B cell (primary cell): ENCODE measurements at regions not wholly inside any gene's neighbourhood (a gene's known extent, or its start where the extent isn't known, plus 50 kb on each side); places are given as distances from the start of the nearest gene placed in this dataset.

Experiments used
- ATAC-seq: fragments of 200-7000 bp; cut with Tn5 transposase; one replicate; pipeline ENCODE4 v1.10.0; 2021; ENCODE audit warnings: low read depth, mild to moderate bottlenecking, moderate number of reproducible peaks, moderate library complexity
- CTCF ChIA-PET: fragments of 350-600 bp; sonication (Branson Sonifier 250); formaldehyde crosslinking; loops from one replicate; lab custom pipeline; 2021; ENCODE audit warnings: antibody characterized with exemption, inconsistent platforms; lab: Charles Lee
- POLR2A ChIA-PET: fragments of 350-600 bp; sonication (Branson Sonifier 250); formaldehyde crosslinking; loops from one replicate; lab custom pipeline; 2021; ENCODE audit warnings: antibody characterized with exemption; lab: Charles Lee
- DNase-seq: peaks from one replicate; pipeline ENCODE4 v3.0.0; 2013
- H2AFZ ChIP-seq: 2 replicates; pipeline ENCODE4 v1.6.1; 2012; ENCODE audit warnings: mild to moderate bottlenecking, low read depth, low read length; ENCODE audit not compliant: insufficient read depth, poor library complexity, severe bottlenecking
- H3K27ac ChIP-seq, 2 donors: 1 replicate in 1 of 2; 2 replicates in 1 of 2; pipeline ENCODE4 v1.5.1; 2012 to 2013; ENCODE audit warnings: low read length in 2 of 2, mild to moderate bottlenecking in 2 of 2, moderate library complexity in 1 of 2
- H3K27me3 ChIP-seq, 4 experiments: fragments of 200-600 bp in 1 of 4; sonication (generic) in 1 of 4; replicated peaks in 1 of 4; 1 replicate in 2 of 4; 2 replicates in 2 of 4; pipeline versions ENCODE4 v1.6.1 to v1.7.0; 2013 to 2016; ENCODE audit warnings: low read length in 3 of 4, mild to moderate bottlenecking in 2 of 4, mixed read lengths in 1 of 4, moderate library complexity in 1 of 4; ENCODE audit not compliant: insufficient read depth in 4 of 4, control insufficient read depth in 3 of 4; ENCODE audit errors: control extremely low read depth in 1 of 4
- H3K36me3 ChIP-seq, 2 experiments: replicated peaks in 1 of 2; 1 replicate in 1 of 2; 2 replicates in 1 of 2; pipeline versions ENCODE4 v1.6.1 to v1.7.1; 2013; ENCODE audit warnings: low read length in 1 of 2; ENCODE audit not compliant: insufficient read depth in 2 of 2, control insufficient read depth in 1 of 2; ENCODE audit errors: control extremely low read depth in 1 of 2, extremely low read depth in 1 of 2
- H3K4me1 ChIP-seq, 2 donors: fragments of 200-600 bp in 1 of 2; sonication (generic) in 1 of 2; 1 replicate in 1 of 2; 2 replicates in 1 of 2; pipeline versions ENCODE4 v1.5.1 to v1.6.1; 2013 to 2017; ENCODE audit warnings: low read length in 2 of 2; ENCODE audit not compliant: control insufficient read depth in 2 of 2, insufficient read depth in 2 of 2
- H3K4me2 ChIP-seq: replicated peaks from 2 replicates; pipeline ENCODE3; 2012; ENCODE audit warnings: mild to moderate bottlenecking, low read depth, low read length; ENCODE audit not compliant: poor library complexity, severe bottlenecking
- H3K4me3 ChIP-seq, 5 experiments: fragments of 200-600 bp in 1 of 5; sonication (generic) in 1 of 5; 1 replicate in 3 of 5; 2 replicates in 2 of 5; pipeline versions ENCODE4 v1.5.1 to v1.7.0; 2011 to 2016; ENCODE audit warnings: low read length in 4 of 5, mild to moderate bottlenecking in 4 of 5, low read depth in 2 of 5, control low read depth in 1 of 5, moderate library complexity in 1 of 5; ENCODE audit not compliant: insufficient read depth in 1 of 5; ENCODE audit errors: control extremely low read depth in 1 of 5, extremely low read depth in 1 of 5
- H3K79me2 ChIP-seq: fragments of 200-600 bp; sonication (generic); one replicate; pipeline ENCODE4 v1.6.0; 2016; ENCODE audit warnings: low read length; ENCODE audit not compliant: control insufficient read depth, insufficient read depth
- H3K9ac ChIP-seq: fragments of 200-600 bp; sonication (generic); 2 replicates; pipeline ENCODE4 v1.6.1; 2017; ENCODE audit warnings: mild to moderate bottlenecking, low read length, moderate library complexity
- H3K9me3 ChIP-seq, 3 donors: one replicate each; pipeline versions ENCODE4 v1.6.1 to v1.7.1; 2013; ENCODE audit warnings: low read length in 2 of 3; ENCODE audit not compliant: control insufficient read depth in 2 of 3, insufficient read depth in 1 of 3; ENCODE audit errors: control extremely low read depth in 1 of 3
- H4K20me1 ChIP-seq: 2 replicates; pipeline ENCODE4 v1.6.0; 2012; ENCODE audit warnings: mild to moderate bottlenecking, low read length; ENCODE audit not compliant: insufficient read depth, control insufficient read depth, poor library complexity, severe bottlenecking
- H3K27ac Mint-ChIP-seq: one replicate; pipeline ENCODE4 v1.8.0; 2021; ENCODE audit warnings: mixed read lengths
- H3K27me3 Mint-ChIP-seq: one replicate; pipeline ENCODE4 v1.8.0; 2021; ENCODE audit warnings: mixed read lengths
- H3K4me1 Mint-ChIP-seq: one replicate; pipeline ENCODE4 v1.8.0; 2021; ENCODE audit warnings: mixed read lengths
- H3K4me3 Mint-ChIP-seq: one replicate; pipeline ENCODE4 v1.8.0; 2021; ENCODE audit warnings: mixed read lengths
- H3K9me3 Mint-ChIP-seq: one replicate; pipeline ENCODE4 v1.8.0; 2022; ENCODE audit warnings: mixed read lengths; ENCODE audit not compliant: insufficient read depth
- EZH2 ChIP-seq: IDR thresholded peaks from 2 replicates; pipeline ENCODE4 v1.6.1; 2012; ENCODE audit warnings: borderline replicate concordance, low read depth, mild to moderate bottlenecking, moderate library complexity, low read length; ENCODE audit not compliant: insufficient read depth, poor library complexity, severe bottlenecking
- WGBS: methylation state at CpG from one replicate; pipeline ENCODE4 v1.1.5; 2013; ENCODE audit warnings: missing lambda C conversion rate; ENCODE audit not compliant: insufficient coverage; 5-methylcytosine and 5-hydroxymethylcytosine counted together
- intact Hi-C: fragments of 100-400 bp; cut with micrococcal nuclease; formaldehyde crosslinking; loops from one replicate; pipeline ENCODE4 v1.10.0; 2022
- TF ChIP-seq, protein P1 (sequence below): fragments of 200-600 bp; IDR thresholded peaks from one replicate; pipeline ENCODE4 v1.8.0; 2022; ENCODE audit warnings: antibody characterized with exemption, mild to moderate bottlenecking

DNA sequence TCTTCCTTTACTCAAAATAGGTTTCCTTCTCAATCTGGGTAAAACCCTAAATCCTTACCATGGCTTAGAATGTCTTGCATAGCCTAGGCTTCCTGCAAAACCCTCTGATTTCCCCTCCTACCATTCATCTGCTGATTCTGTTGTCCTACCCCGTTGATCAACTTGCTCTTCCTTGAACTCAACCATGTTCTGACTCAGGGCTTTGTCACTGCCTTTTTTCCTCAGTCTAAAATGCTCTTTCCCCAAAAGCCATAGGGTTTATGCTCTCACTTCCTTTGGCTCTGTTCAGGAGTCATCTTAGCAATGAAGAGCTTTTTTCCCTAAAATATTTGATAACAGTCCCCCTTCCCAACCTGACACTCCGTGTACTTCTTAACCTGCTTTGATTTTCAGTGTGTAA lies 79.4 kb upstream of the IZUMO3 start:
- intact Hi-C loops = no loop called here
- H3K9me3 ChIP-seq = no peaks in the 10 kb centered on the region
- H3K4me2 ChIP-seq = no peak overlapping the region
- Mint-ChIP-seq H3K4me1 (no peaks in the 10 kb centered on the region), H3K27ac (no peak overlapping the region), H3K4me3 (no peak overlapping the region), H3K27me3 (no peaks in the 10 kb centered on the region), H3K9me3 (peaks cover 6% of the 10 kb centered on the region)
- CTCF ChIA-PET = no interaction called here
- DNase-seq = no peak
- no peak overlapping the region for H2AFZ ChIP-seq
- no peak for ATAC-seq
- H3K9ac ChIP-seq = no peak overlapping the region
- no peaks in the 10 kb centered on the region for H3K79me2 ChIP-seq
- TF ChIP-seq, protein P1, sequence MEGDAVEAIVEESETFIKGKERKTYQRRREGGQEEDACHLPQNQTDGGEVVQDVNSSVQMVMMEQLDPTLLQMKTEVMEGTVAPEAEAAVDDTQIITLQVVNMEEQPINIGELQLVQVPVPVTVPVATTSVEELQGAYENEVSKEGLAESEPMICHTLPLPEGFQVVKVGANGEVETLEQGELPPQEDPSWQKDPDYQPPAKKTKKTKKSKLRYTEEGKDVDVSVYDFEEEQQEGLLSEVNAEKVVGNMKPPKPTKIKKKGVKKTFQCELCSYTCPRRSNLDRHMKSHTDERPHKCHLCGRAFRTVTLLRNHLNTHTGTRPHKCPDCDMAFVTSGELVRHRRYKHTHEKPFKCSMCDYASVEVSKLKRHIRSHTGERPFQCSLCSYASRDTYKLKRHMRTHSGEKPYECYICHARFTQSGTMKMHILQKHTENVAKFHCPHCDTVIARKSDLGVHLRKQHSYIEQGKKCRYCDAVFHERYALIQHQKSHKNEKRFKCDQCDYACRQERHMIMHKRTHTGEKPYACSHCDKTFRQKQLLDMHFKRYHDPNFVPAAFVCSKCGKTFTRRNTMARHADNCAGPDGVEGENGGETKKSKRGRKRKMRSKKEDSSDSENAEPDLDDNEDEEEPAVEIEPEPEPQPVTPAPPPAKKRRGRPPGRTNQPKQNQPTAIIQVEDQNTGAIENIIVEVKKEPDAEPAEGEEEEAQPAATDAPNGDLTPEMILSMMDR = no peak
- no peak for TF ChIP-seq EZH2
- POLR2A ChIA-PET = no interaction called here
- H3K27me3 ChIP-seq = no peaks in the 10 kb centered on the region
- 70% methylated on average over 1 of the region's 2 CpGs for WGBS
- no peaks in the 10 kb centered on the region for H3K4me1 ChIP-seq
- no peaks in the 10 kb centered on the region for H4K20me1 ChIP-seq
- no peak overlapping the region for H3K4me3 ChIP-seq
- H3K27ac ChIP-seq = no peak overlapping the region
- no peaks in the 10 kb centered on the region for H3K36me3 ChIP-seq

DNA sequence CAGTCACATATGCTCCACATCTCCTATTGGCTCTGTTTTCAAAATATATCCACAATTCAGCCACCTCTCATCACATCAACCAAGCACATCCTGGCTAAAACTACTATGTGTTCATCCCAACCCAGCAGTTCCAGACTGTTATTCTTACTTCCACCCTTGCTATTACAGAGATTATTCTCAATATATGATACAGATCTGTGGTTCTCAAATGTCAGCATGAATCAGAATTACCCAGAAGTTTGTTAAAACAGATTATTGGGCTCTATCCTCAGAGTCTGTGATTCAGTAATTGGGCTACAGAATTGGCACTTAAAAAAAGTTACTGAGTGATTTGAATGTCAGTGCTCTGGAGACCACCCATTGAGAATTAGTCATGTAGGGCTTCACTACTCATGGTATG lies 78.8 kb upstream of the IZUMO3 start:
- intact Hi-C loops = no loop called here
- ChIA-PET POLR2A (no interaction called here), CTCF (no interaction called here)
- no peaks in the 10 kb centered on the region for H3K36me3 ChIP-seq
- no peaks in the 10 kb centered on the region for H3K9me3 ChIP-seq
- DNase-seq = no peak
- H3K27ac Mint-ChIP-seq = no peak overlapping the region
- H3K79me2 ChIP-seq = no peaks in the 10 kb centered on the region
- no peaks in the 10 kb centered on the region for H3K27me3 ChIP-seq
- H2AFZ ChIP-seq = no peak overlapping the region
- H3K27me3 Mint-ChIP-seq = no peaks in the 10 kb centered on the region
- no peak for ATAC-seq
- no peaks in the 10 kb centered on the region for H4K20me1 ChIP-seq
- no peak overlapping the region for H3K9ac ChIP-seq
- no peak for TF ChIP-seq EZH2
- TF ChIP-seq, protein P1 = no peak
- peaks cover 6% of the 10 kb centered on the region for H3K9me3 Mint-ChIP-seq
- H3K27ac ChIP-seq = no peak overlapping the region
- H3K4me3 Mint-ChIP-seq = no peak overlapping the region
- no peak overlapping the region for H3K4me2 ChIP-seq
- H3K4me1 ChIP-seq = no peaks in the 10 kb centered on the region
- no peak overlapping the region for H3K4me3 ChIP-seq
- no peaks in the 10 kb centered on the region for H3K4me1 Mint-ChIP-seq
